Adrenal gland (tissue), 5 donors: ENCODE measurements at regions not wholly inside any gene's neighbourhood (a gene's known extent, or its start where the extent isn't known, plus 50 kb on each side); places are given as distances from the start of the nearest gene placed in this dataset.

ENCODE experiments used
- CTCF ChIP-seq, 6 experiments: fragments of 450-650 bp in 4 of 6; fragments of 200-600 bp in 2 of 6; sonication (generic) in 1 of 6; IDR thresholded peaks; 1 replicate in 5 of 6; 2 replicates in 1 of 6; pipeline versions ENCODE4 v1.5.1 to v1.8.0; 2016 to 2021; ENCODE audit warnings: antibody characterized with exemption in 6 of 6, mild to moderate bottlenecking in 2 of 6, moderate library complexity in 1 of 6
- POLR2A ChIP-seq, 2 donors: fragments of 450-650 bp; IDR thresholded peaks; one replicate each; pipeline ENCODE4 v1.6.1; 2017; ENCODE audit warnings: antibody characterized with exemption in 2 of 2, mild to moderate bottlenecking in 2 of 2, moderate library complexity in 1 of 2
- donor health status: DM: no; HTN: no; CAD: no.

DNA sequence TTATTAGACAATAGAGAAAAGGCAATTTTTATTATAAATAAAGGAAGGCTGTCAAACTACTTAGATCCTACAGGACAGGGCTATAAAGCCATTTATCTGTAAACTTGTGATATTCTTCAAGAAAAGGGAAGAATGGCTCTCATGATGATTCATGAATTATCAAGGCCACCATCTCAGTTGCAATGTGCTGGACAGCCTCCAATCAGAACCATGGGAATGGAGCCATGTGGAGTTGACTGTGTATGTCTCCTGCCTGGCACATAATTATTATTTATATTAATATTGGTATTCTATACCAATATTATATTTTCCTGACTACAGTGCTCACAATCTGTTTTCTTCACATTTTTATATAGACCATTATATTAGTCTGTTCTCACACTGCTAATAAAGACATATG lies 560.5 kb upstream of the MIR17HG start:
- TF ChIP-seq CTCF (IDR thresholded peaks at IDR 0.05) = no peak
- TF ChIP-seq POLR2A (IDR thresholded peaks at IDR 0.05) = no peak
